Bronchial epithelial cell (primary cell): ENCODE measurements at regions not wholly inside any gene's neighbourhood (a gene's known extent, or its start where the extent isn't known, plus 50 kb on each side); places are given as distances from the start of the nearest gene placed in this dataset.

Experiments
- DNase-seq: peaks from one replicate; pipeline ENCODE4 v3.0.0-alpha.2; 2010; ENCODE audit warnings: low read depth
- FAIRE-seq: peaks from 2 replicates; lab custom pipeline; 2011; peaks lifted over from hg19 to GRCh38; lab: Jason Lieb, UNC
- H3K27me3 ChIP-seq: 2 replicates; pipeline ENCODE4 v1.5.1; 2011; ENCODE audit warnings: low read length; ENCODE audit not compliant: control insufficient read depth, insufficient read depth
- H3K36me3 ChIP-seq: 2 replicates; pipeline ENCODE4 v1.5.1; 2011; ENCODE audit warnings: low read length; ENCODE audit not compliant: control insufficient read depth, insufficient read depth
- H3K4me3 ChIP-seq: 2 replicates; pipeline ENCODE4 v1.5.1; 2011; ENCODE audit warnings: mild to moderate bottlenecking, low read depth, low read length, control low read depth
- TF ChIP-seq, protein P1 (sequence below): IDR thresholded peaks from 2 replicates; pipeline ENCODE4 v1.5.1; 2011; ENCODE audit warnings: mild to moderate bottlenecking, moderate library complexity, low read length, control low read depth, inconsistent platforms; ENCODE audit not compliant: insufficient read depth, severe bottlenecking

- DNase-seq, result no peak
- no peak overlapping the region for H3K4me3 ChIP-seq
- peaks cover 28% of the 10 kb centered on the region for H3K27me3 ChIP-seq
- no peaks in the 10 kb centered on the region for H3K36me3 ChIP-seq
- peak; percentile 83 for FAIRE-seq
- TF ChIP-seq, protein P1, sequence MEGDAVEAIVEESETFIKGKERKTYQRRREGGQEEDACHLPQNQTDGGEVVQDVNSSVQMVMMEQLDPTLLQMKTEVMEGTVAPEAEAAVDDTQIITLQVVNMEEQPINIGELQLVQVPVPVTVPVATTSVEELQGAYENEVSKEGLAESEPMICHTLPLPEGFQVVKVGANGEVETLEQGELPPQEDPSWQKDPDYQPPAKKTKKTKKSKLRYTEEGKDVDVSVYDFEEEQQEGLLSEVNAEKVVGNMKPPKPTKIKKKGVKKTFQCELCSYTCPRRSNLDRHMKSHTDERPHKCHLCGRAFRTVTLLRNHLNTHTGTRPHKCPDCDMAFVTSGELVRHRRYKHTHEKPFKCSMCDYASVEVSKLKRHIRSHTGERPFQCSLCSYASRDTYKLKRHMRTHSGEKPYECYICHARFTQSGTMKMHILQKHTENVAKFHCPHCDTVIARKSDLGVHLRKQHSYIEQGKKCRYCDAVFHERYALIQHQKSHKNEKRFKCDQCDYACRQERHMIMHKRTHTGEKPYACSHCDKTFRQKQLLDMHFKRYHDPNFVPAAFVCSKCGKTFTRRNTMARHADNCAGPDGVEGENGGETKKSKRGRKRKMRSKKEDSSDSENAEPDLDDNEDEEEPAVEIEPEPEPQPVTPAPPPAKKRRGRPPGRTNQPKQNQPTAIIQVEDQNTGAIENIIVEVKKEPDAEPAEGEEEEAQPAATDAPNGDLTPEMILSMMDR, result no peak
These were observed 124.7 kb downstream of the WDR11 start for GRCh38 chr10:120975868-120976225.

DNA sequence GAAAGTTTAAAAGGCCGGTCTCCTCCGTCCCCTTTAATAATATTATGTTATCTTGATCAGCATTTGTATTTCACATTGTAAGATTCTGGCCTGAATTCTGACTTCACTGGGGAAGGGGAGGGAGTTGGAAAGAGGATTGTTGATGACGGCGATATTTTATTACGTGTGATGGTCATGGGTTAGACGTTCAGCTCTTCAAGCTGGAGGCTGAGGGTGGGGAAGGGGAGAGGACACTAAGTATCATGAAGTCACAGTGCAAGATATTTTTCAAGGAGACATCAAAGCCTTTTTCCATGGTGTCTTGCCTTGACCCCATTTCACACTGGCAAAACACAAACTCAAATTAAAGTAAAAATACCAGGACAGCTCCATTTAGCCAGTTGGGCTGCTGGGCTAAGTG, 126.7 kb downstream of the WDR11 start:
- peaks cover 25% of the 10 kb centered on the region for H3K27me3 ChIP-seq
- no peaks in the 10 kb centered on the region for H3K36me3 ChIP-seq
- no peak for DNase-seq
- no peak for FAIRE-seq
- H3K4me3 ChIP-seq, result no peak overlapping the region
- TF ChIP-seq, protein P1, result no peak

DNA sequence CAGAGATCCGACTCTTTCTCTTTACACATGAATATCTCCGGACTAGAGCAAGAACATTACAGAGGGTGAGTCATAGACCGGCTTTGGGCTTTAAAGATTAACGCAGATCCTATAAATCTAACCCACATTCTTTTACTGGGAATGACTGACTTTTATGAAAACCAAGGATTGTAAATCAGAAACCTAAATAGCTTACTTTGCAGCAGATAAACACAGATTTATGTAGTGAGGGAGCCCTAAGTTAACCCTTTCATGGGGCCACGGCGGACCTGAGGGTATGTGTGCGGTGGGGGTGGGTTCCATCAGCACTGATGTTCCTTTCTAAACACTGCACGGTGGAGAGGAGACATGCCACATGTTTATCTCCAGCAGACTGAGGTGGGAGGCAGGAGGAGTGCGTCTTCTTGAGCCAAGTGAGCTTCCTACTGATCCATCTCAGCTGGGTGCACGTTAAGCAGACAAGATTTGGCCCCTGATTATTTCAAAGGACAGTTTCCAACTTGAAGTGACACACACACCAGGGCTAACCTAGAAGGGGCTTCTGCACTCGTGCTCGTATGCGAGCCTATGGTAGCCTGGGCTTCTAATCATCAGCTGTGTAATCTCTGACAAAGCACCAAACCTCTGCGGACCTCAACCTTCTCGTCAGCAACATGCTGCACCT, 127.6 kb downstream of the WDR11 start:
- Histone ChIP-seq H3K4me3 (no peak overlapping the region), H3K27me3 (peaks cover 18% of the 10 kb centered on the region), H3K36me3 (no peaks in the 10 kb centered on the region)
- FAIRE-seq, result no peak
- DNase-seq, result peak; percentile 29
- TF ChIP-seq, protein P1, result no peak

- FAIRE-seq, result no peak
- H3K27me3 ChIP-seq, result peaks cover 18% of the 10 kb centered on the region
- DNase-seq, result peak; percentile 53
- H3K36me3 ChIP-seq, result no peaks in the 10 kb centered on the region
- TF ChIP-seq, protein P1, result no peak
- H3K4me3 ChIP-seq, result peak overlapping the region; percentile 39
These were observed 128.5 kb downstream of the WDR11 start for GRCh38 chr10:120979435-120980278.

- TF ChIP-seq, protein P1, result no peak
These were observed 129.4 kb downstream of the WDR11 start for GRCh38 chr10:120980279-120981255.

More at GRCh38 chr10:120980279-120981255, 129.4 kb downstream of the WDR11 start:
- H3K27me3 ChIP-seq, result peaks cover 16% of the 10 kb centered on the region
- no peak for FAIRE-seq
- H3K36me3 ChIP-seq, result no peaks in the 10 kb centered on the region
- no peak for DNase-seq
- no peak overlapping the region for H3K4me3 ChIP-seq
